ENCODE measurements at regions not wholly inside any gene's neighbourhood (a gene's known extent, or its start where the extent isn't known, plus 50 kb on each side); places are given as distances from the start of the nearest gene placed in this dataset.

- TF ChIP-seq CTCF (IDR thresholded peaks at IDR 0.05): no peak
- TF ChIP-seq POLR2A (IDR thresholded peaks at IDR 0.05): no peak
Observed at GRCh38 chr10:78535716-78536218, 502.1 kb downstream of the RPS24 start.

Measured in thyroid gland (tissue), 4 donors.